Kidney epithelial cell (primary cell): ENCODE measurements at regions not wholly inside any gene's neighbourhood (a gene's known extent, or its start where the extent isn't known, plus 50 kb on each side); places are given as distances from the start of the nearest gene placed in this dataset.

Experiments used
- DNase-seq: peaks from one replicate; pipeline ENCODE4 v3.0.0-alpha.2; 2010; ENCODE audit warnings: low read depth
- H3K27me3 ChIP-seq: 2 replicates; pipeline ENCODE4 v1.6.0; 2011; ENCODE audit warnings: low read length; ENCODE audit not compliant: control insufficient read depth, insufficient read depth
- H3K36me3 ChIP-seq: 2 replicates; pipeline ENCODE4 v1.5.1; 2011; ENCODE audit warnings: low read length; ENCODE audit not compliant: control insufficient read depth, insufficient read depth
- H3K4me3 ChIP-seq: 2 replicates; pipeline ENCODE4 v1.5.1; 2011; ENCODE audit warnings: low read depth, mild to moderate bottlenecking, control low read depth, low read length
- CTCF ChIP-seq: IDR thresholded peaks from 2 replicates; pipeline ENCODE4 v1.5.1; 2011; ENCODE audit warnings: mild to moderate bottlenecking, moderate library complexity, low read length, control low read depth, inconsistent platforms; ENCODE audit not compliant: insufficient read depth, poor library complexity, severe bottlenecking

- Histone ChIP-seq H3K27me3 (no peaks in the 10 kb centered on the region), H3K36me3 (no peaks in the 10 kb centered on the region), H3K4me3 (no peak overlapping the region)
- TF ChIP-seq CTCF = no peak
- no peak for DNase-seq
Measured at GRCh38 chr2:139652385-139652784, 872.2 kb upstream of the NXPH2 start.

GRCh38 chr2:139645617-139646016, 865.4 kb upstream of the NXPH2 start:
- DNase-seq = no peak
- no peak for TF ChIP-seq CTCF
- Histone ChIP-seq H3K36me3 (no peaks in the 10 kb centered on the region), H3K4me3 (no peak overlapping the region), H3K27me3 (no peaks in the 10 kb centered on the region)

GRCh38 chr2:139643139-139643538, 862.9 kb upstream of the NXPH2 start:
- no peaks in the 10 kb centered on the region for H3K27me3 ChIP-seq
- TF ChIP-seq CTCF = no peak
- no peak overlapping the region for H3K4me3 ChIP-seq
- no peak for DNase-seq
- H3K36me3 ChIP-seq = no peaks in the 10 kb centered on the region

DNA sequence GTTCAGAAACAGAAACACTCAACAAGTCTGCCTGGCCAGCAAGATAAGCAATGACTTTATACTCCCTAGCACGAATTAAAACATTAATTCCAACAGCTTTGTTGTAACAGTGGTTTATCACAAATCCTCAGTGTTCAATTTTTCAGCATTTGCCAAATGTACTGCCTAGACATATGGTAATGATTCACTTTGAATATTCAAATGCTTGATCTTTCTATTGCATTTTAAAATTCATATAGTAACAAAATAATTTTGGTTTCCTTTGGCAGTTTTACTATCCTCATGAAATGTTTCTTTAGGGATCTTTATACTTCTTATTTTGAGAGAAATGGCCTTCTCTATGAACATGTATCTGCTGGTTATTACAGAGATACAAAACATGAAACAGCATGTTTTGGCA, 851.8 kb upstream of the NXPH2 start:
- no peak overlapping the region for H3K4me3 ChIP-seq
- no peak for TF ChIP-seq CTCF
- H3K36me3 ChIP-seq = no peaks in the 10 kb centered on the region
- no peak for DNase-seq
- H3K27me3 ChIP-seq = no peaks in the 10 kb centered on the region

DNA sequence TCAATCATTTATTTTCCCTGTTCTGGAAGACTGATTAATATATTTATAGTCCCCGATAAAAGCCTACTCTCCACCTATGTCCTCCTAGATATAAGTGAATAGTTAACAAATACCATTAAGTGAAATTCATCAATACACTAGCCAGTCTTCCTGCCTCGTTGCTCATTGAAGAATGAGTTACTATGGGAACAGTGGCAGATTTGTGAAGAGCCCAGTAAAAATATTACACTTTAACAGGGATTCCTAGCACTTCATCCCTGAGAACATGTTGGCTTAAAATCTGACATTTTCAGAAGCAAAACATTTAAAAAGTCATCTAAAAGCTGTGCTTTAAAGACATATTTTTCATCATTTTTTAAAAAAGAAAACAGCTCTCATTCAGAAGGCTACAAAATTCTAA, 848.7 kb upstream of the NXPH2 start:
- Histone ChIP-seq H3K4me3 (no peak overlapping the region), H3K27me3 (no peaks in the 10 kb centered on the region), H3K36me3 (no peaks in the 10 kb centered on the region)
- no peak for TF ChIP-seq CTCF
- DNase-seq = no peak

- Histone ChIP-seq H3K27me3 (no peaks in the 10 kb centered on the region), H3K4me3 (no peak overlapping the region), H3K36me3 (no peaks in the 10 kb centered on the region)
- no peak for TF ChIP-seq CTCF
- no peak for DNase-seq
Measured at GRCh38 chr2:139626128-139626527, 845.9 kb upstream of the NXPH2 start.
